NCI-H510A (cell line): ENCODE measurements at regions not wholly inside any gene's neighbourhood (a gene's known extent, or its start where the extent isn't known, plus 50 kb on each side); places are given as distances from the start of the nearest gene placed in this dataset.

Experiments used
- DNase-seq: peaks from one replicate; lab custom pipeline; 2025; lab: John Stamatoyannopoulos, UW

DNA sequence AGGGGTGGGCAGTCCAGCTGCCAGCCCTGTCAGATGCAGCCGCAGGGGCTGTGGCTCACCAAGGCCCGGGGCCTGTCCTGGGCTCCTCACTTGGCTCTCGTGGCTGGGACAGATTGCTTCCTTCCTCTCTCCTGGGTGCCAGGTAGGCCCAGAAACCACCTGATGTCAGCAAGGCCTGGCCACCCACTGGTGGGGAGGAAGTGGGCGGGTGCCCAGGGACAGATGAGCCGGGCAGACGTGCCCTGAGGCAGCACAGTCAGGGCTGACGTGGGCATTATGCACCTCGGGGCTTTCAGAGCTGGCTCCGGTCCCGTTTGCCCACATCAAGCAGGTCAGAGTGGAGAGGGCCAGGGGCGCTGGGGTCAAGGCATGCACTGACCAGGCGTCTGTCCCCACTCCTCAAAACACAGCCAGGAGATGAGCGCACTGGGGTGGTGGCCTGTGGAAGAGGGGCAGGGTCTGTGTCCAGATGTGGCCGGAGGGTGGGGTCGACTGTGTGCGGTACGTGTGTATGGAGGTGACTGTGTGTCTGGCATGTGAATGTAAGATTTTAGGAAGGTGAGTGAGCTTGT, 133.2 kb upstream of the PTPN1 start:
- no peak for DNase-seq

DNA sequence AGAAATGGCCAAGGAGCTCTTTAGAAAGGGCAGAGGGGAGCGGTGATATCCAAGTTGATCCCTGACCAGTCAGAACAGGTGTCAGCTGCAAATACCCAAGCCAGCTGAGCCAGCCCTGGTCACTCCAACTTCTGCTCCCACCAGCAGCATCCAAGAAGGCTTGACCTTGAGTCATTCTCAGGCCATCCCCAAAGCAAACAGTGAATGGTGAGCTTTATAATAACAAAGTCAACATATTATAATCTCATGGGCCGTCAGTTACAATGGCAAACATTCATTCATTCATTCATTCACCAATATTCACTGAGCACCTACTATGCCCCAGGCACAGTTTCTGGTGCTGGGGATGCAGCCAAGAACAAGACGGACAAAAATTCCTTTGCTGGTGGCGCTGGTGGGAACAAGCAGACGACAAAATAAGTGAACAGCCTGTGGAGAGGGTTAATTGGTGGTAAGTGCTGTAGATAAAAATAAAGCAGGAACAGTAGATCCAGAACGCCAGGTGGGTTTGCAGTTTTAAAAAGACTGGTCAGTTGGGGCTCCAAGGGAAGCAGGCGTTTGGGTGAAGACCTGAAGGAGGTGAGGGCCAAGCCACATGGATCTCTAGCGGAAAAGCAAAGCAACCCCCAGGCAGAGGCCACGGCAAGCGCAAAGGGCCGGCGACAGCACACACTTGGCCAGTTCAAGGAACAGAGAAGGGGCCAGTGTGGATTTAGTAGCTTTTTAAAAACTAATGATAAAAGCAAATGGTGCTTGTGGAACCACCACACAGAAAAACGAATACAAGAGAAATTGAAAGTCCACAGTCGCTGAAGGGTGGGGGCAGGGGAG, 131.8 kb upstream of the PTPN1 start:
- no peak for DNase-seq

DNA sequence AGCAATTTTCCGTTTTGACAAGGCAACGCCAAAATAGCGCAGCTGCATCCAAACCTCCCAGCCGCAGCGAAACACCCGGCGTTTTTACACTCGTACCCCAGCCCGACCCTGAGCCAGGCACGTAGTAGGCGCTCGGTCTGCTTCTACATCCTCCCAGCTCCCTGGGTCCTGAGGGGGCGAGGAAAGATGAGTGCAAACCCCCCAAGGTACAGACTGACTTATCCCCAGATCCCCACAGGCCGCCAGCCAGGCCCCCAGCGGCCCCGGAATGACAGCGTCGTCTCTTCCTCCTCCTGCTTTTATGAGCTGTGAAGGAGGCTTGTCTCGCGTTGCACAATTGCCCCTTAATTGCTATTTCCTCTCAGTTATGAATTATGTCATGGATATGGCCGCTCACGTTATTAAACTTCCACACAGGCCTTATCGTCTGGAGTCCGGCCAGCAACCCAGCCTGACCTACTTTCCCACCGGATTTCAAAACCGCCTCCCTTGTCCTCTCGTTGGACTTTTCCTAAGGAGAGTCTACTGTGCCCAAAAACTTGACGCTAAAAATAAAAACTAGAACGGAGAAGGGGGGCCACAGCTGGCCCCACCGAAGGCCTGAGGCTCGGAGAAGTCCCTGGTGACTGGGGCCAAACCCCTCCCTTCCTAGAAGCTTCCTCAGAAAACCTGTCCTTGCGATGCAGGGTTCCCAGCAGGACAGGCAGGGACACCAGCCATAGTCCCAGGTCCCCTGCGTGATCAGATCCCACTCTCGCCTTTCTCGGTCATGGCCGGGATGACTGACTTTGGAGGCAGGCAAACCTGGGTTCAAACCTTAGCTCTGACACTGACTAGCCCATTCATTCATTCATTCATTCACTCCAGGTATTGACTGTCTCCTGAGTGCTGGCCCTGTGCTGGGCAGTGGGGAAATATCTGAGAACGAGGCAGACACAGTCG, 130.9 kb upstream of the PTPN1 start:
- DNase-seq = peak; percentile 35

DNA sequence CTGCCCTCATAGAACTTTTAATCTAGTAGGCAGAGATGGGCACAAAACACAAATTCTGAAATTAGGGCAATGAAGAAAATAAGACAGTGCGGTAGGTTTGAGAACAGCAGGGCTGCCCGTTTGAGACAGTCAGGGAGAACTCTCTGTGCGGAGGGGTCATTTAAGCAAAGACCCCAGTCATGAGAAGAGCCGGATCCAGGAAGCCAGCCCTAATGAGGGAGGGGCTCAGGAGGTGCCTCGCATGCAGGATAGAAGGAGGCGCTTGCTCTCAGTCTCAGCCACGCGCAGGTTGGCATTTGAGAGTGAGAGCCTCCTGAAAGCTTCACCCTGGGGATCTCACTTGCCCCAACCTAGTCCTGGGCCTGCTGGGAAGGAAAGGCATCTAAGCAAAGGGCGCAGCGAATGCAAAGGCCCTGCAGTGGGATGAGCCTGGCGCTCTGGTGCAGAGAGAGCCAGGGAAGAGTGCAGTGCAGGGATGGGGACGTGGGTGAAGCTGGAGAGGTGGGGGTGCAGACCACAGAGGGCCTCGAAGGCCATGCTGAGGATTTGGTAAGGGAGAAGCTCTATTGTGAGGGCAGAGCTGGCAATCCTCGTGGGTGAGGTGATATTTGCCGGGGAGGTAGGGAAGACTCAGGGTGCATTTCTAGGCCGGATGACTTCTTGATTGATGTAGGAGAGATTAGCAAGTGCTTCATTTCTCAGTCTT, 130.0 kb upstream of the PTPN1 start:
- no peak for DNase-seq

DNA sequence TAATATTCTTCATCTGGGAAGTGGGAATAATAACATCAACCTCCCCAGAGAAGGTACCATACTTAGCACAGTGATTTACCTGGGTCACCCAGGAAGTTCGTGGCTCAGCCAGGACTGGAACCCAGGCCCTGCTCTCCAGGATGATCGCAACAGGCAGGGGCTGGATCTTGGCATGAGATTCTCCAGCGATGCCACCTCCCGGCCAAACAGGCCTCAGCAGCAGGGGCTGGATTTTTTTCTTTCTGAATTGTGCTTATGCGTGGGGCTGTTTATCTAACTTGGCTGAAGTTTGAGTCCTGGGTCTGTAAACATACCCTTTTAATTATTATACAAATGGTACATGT, 129.5 kb upstream of the PTPN1 start:
- DNase-seq = no peak

DNA sequence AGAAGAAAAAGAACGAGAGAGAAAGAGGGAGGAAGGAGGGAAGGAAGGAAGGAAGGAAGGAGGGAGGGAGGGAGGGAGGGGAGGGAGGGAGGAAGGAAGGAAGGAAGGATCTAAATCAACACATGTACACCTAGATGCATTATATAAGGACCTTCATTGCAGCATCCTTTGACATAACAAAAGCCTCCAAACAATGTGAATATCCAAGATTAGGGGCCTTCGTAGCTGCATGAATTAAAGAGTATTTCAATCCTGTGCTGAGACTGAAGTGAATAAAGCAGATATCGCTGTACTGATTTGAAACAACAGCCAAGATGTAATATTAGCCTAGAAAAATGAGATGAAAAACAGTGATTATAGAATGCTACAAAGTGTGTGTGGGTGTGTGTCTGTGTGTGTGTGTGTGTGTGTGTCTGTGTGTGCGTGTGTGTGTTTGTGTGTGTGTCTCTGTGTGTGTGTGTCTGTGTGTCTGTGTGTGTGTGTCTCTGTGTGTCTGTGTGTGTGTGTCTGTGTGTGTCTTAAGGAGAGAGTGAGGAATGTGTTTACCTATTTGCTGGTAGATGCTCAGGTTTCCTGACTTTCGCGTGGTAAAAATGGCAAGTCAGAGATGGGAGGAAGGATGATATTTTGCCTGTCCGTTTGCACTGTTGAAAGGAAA, 129.0 kb upstream of the PTPN1 start:
- no peak for DNase-seq

DNA sequence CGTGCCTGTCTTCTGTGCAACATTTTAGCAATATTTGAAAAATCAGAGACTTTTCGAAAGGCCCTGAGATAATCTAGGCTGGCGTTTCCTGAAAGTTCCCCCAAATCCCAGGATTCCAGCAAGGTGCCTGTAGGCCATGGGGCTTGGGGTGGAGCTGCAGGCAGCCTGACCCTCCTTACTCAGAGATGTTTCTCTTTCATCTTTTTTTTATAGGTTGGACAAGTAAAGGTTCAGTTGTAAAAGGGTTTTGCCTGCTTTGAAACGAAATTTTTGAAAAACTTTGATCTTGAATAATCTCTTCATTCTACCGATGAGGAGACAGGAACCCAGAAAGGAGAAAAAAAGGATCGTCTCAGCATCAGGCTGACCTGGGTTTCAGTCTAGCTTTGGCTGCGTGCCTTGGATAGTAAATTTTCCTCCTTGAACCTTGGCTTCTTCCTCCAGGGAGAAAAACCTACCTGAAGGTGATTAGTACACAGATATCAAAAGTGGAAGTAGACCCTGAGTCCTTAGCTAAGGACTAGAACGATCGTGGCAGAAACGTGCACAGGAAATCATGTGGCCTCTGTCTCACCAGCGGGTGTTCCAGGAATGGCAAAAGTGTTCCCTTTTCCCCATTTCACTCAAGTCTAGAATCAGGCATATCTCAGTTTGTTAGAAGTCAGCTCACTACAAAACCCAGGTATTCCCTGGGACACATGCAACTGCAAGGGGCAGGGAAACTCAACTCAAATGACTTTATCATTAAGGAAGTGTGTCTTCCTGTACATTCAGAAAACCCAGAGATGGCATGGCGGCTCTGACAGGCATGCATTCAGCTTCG, 128.2 kb upstream of the PTPN1 start:
- DNase-seq = no peak

DNA sequence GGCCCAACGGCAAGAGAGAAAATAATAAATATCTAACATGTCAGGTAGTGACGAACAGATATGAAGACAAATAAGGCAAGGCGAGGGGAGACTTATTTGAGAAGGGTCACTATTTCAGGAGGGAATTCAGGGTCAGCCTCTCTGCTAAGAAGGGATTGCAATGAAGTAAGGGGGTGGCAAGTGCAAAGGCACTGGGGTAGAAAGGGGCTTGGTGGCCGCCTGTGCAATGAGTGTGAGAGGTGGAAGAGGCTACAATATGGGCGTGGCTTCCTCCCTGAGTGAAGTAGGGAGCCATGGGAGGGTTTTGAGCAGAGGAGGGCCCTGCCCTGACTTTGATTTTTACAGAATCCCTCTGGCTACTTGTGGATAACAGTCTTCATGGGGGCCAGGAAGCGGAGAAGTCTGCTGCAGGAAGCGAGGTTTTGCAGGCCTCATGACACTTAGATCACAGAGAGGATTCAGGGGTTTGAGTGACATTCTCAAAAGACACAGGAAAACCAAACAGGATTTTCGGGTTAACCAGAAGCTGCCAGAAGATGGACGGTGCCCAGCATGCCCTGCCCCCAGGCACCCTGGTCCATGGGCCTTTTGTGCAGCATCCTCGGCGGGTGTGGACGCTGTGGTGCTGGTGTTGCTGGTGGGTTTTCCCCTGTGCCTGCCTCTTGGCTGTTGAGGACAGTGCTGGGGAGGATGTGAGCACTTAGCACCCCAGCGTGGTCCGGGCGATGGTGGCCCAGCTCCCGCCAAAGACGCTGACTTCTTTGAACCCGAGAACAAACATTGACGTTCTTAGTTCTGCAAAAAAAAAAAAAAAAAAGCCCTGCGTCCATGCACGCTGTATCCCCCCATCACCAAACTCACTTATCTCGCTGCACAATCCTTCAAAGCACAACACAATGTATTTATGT, 124.2 kb upstream of the PTPN1 start:
- DNase-seq = no peak

DNA sequence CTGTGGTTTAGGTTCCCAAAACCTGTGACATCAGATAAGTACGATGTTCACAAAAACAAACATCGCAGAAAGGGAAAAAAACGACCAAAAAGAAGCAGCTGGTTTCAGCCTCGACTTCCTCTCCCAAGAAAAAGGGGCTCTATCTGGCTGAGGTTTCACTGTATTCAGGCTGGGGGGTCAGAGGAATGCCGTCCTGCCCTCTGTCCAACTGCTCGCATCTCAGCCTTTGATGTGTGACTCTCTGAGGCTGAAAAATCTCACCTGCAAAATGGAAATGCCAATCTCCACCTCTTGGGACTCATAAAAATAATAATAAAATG, 123.6 kb upstream of the PTPN1 start:
- no peak for DNase-seq

DNA sequence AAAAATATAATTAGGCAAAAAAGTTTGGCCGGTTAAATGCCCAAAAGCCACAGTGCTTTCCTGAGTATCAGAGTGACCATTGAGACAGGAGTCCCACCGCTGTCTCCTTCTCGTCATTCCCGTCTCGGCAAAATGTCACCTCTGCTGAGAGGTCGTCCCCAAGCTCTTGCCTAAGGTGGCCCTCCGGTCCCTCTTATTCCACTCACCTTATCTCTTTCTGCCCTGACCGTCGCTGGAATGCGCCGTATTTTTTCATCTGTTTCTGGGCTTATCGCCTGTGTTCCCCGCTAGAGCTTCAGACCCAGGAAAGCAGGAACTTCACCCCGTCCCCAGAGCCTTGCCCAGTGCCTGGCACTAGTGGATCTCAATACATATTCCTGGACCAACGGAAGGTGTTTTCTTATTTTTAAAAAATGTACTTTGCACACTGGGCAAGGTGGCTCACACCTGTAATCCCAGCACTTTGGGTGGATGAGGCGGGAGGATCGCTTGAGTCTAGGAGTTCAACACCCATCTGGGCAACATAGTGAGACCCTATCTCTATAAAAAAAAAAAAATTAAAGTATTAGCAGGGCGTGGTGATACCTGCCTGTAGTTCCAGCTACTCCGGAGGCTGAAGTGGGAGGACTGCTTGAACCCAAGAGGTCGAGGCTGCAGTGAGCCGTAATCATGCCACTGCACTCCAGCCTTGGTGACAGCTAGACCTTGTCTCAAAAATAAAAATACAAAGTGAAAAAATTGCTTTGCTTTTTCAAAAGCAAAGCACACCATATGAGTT, 122.8 kb upstream of the PTPN1 start:
- DNase-seq = no peak

DNA sequence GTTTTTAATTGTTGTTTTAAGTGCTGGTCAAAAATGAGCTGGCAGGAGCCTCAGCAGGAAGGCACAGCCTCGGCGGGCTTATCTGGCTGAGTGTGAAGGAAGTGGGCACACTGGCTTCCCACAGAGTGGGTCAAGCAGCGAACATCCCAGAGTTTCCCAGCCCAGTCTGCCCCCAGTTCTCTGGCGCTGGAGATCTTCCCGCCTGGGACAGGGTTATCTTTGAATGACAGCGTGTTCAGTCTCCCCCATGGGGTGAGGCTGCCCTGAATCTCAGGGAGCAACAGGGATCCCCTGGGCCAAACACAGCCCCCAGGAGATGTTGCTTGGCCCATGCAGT, 122.2 kb upstream of the PTPN1 start:
- DNase-seq = no peak

DNA sequence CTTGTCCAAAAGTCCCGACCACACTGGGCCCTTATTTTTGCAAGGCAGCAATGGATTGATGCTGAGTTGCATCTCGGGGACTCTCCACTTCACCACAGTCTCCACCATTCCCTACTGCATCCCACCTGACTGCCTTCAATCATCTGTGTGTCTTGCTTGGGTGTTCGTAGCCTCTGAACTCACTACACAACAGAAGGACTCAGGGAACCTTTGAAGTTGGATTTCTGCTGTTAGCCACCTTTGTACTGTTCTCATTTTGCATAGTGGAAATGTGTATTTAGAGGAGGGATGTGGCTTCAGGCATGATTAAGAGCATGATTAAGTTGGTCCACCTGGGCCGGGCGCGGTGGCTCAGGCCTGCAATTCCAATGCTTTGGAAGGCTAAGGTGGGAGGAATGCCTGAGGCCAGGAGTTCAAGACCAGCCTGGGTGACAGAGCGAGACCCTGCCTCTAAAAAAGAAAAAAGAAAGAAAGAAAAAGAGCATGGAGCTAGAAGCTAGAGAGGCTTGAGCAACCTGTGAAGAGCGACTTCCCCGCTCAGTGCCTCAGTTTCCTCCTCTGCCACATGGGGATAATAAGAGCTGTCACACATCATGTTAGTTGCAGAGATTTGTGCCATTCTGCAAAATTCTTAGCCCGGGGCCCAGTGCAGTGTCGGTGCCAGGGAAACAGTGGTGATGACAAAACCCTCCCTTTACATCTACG, 121.3 kb upstream of the PTPN1 start:
- DNase-seq = no peak

DNA sequence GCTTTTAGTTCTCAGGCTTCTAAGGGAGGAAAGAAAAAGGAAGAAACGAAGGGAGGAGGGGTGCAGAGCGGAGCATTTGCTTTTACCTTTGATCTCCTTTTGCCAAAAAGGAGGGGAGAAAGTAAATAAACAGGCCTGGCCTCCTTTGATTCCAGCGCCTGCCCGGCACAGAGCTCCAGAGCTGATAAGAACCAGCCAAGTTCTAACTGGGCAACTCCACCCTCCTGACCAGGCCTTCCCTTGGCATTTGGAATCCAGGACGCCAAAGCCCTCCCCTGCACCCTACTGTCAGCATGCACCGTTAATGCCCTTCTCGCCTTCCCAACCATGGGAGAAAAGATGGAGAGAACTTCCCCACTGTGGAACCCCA, 120.8 kb upstream of the PTPN1 start:
- DNase-seq = no peak

DNA sequence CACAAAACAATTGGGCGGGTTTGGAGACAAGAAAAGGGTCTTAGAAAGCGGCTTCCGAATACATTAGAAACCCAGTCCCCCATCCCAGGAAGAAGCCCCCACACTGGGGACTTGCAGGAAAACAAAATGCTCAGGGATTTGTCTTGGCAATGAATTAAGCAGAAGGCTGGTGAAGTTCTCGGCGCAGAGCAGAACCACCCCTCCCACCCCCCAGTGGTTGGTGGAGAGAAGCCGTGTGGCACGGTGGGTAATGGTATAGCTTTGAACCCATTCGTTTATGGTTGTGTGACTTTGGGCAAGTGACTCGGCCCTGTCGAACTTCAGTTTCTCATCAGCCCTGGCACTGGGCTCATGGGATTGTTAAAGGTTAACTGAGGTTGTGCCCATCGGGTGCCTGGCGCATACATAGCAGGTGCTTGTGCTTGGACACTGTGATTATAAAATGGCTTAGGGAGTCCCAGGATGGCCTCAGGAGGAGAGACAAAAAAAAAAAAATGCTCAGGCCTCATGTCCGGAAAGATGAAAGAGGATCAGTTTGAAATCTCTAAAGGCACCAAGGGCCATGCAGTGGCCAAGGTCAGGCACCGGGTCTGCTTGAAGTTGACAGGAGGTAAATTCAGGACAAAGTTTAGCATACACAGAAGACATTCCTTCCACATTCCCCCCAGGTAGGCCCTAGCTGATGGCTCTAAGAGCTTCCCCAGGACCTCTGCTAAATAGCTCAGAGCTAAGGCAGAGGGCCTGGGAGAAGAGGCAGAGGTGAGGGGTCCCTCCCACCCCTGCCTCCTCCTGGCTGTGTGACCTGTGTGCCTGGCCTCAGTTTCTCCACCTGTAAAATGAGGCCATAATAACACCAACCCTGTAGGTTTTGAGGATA, 120.1 kb upstream of the PTPN1 start:
- DNase-seq = no peak

DNA sequence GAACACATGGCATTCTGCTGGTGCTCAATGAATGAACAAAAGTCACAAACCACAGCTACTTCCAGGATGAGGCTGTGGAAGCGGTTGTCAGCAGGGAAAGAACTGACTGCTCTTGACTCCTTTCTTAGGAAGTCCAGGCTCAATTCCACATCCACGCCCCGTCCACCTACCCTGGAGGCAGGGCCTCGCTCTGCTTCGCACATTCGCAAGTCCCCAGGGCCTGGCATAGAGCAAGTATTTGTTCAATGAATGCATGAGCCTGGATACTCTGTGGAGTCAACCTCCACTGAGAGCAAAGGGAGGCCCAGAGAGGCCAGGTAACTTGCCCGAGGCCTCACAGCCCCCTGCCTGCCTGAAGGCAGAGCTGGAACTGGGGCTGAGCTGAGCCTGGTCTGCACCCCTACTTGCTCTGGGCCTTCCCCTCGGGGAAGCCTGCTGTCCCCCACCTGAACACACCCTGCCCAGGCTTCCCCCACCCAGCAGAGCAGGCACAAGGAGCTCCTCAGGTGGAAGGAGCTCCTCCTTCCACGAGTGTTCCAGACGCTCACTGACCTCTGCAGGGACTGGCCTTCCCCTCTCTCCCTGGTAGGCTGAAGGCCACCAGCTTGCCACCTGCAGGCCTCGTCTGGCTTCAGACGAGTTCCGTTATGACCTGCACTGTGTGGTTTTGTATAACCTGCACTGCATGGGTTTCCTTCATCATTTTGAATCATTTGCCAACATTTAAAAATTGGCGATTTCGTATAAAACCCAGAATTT, 119.3 kb upstream of the PTPN1 start:
- DNase-seq = no peak

DNA sequence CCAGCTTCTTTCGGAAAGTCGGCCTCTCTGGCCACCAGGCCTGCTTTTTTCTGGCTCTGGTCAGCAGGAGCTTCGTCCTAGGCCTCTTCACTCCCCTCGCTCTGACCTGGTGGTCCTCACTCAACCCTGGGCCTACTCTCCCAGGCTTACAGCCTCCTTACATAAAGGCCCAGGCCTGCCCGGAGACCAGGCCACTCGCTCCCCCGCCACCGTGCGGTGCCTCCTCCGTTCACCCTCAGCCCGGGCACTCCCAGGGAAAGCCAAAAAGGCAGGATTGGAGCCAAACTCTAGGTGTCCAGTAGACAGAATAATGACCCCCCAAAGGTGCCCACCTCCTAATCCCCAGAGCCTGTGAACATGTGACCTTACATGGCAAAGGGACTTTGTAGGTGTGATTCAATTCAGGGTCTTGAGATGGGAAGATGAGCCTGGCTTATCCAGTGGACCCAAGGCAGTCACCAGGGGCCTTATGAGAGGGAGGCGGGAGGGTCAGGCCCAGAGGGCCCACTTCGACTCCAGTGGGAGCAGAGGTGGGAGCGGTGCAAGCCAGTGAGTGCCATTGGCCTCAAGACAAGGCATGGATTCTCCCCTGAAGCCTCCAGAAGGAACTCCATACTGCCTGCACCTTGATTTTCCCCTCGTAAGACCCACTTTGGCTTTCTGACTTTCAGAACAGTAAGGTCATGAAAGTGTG, 118.6 kb upstream of the PTPN1 start:
- no peak for DNase-seq
